ENCODE measurements at regions not wholly inside any gene's neighbourhood (a gene's known extent, or its start where the extent isn't known, plus 50 kb on each side); places are given as distances from the start of the nearest gene placed in this dataset.

DNA sequence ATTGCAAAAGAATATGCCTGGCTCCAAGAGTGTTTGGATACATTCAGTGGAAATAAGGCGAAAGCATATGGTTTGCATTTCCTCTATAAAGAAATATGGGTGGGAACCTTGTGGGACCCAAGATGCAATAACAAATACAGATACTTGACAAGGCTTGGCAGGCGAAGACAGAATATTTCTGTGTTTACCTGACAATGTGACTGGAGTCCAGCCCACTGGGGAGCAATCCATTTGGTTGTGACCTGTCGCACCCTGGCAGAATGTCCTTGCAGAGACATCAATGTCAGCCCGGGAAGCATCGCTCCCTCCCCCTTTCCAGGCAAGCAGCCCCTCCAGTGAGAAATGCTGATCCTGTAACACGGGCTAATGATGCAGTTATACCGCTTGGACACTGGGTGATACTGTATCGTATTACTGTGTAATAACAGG, 296.6 kb downstream of the MAF start:
- peak; percentile 33 for DNase-seq (ENCODE audit: extremely low spot score)
- ChIA-PET POLR2A (no interaction called here), CTCF (no interaction called here)

GRCh38 chr16:79303206-79303605, 297.3 kb downstream of the MAF start:
- CTCF ChIA-PET, result interaction anchor here (0.6 kb wide), 1 partner anchor 601 kb away, joined by 7 read pairs; no protein-coding TSS in a partner anchor
- TF ChIP-seq L3MBTL2 (conservative IDR thresholded peaks at IDR 0.05) (no peak), FOXA1 (IDR thresholded peaks at IDR 0.05) (no peak), ZNF384 (IDR thresholded peaks at IDR 0.05) (no peak), HDGF (IDR thresholded peaks at IDR 0.05; ENCODE audit: borderline replicate concordance) (no peak), SP1 (IDR thresholded peaks at IDR 0.05) (no peak), LEF1 (IDR thresholded peaks at IDR 0.05; ENCODE audit: borderline replicate concordance) (no peak), PKNOX1 (IDR thresholded peaks at IDR 0.05) (no peak), ELF4 (IDR thresholded peaks at IDR 0.05) (no peak), ARNT (IDR thresholded peaks at IDR 0.05) (no peak), CTBP1 (IDR thresholded peaks at IDR 0.05; ENCODE audit: borderline replicate concordance) (no peak), SUZ12 (IDR thresholded peaks at IDR 0.05) (no peak), FOXM1 (IDR thresholded peaks at IDR 0.05; ENCODE audit: borderline replicate concordance) (no peak), BHLHE40 (IDR thresholded peaks at IDR 0.05; ENCODE audit: borderline replicate concordance) (no peak), NFRKB (IDR thresholded peaks at IDR 0.05) (no peak), TARDBP (IDR thresholded peaks at IDR 0.05) (no peak), FOXK2 (IDR thresholded peaks at IDR 0.05) (no peak)
- POLR2A ChIA-PET, result no interaction called here
- no peak for DNase-seq (ENCODE audit: extremely low spot score)

More for the DNA sequence above, 296.6 kb downstream of the MAF start:
- TF ChIP-seq TARDBP (IDR thresholded peaks at IDR 0.05), result no peak
- TF ChIP-seq NFRKB (IDR thresholded peaks at IDR 0.05), result no peak
- no peak for TF ChIP-seq FOXA1 (IDR thresholded peaks at IDR 0.05)
- no peak for TF ChIP-seq FOXM1 (IDR thresholded peaks at IDR 0.05; ENCODE audit: borderline replicate concordance)
- TF ChIP-seq BHLHE40 (IDR thresholded peaks at IDR 0.05; ENCODE audit: borderline replicate concordance), result no peak
- TF ChIP-seq L3MBTL2 (conservative IDR thresholded peaks at IDR 0.05), result no peak
- no peak for TF ChIP-seq ARNT (IDR thresholded peaks at IDR 0.05)
- no peak for TF ChIP-seq SUZ12 (IDR thresholded peaks at IDR 0.05)
- TF ChIP-seq FOXK2 (IDR thresholded peaks at IDR 0.05), result no peak

DNA sequence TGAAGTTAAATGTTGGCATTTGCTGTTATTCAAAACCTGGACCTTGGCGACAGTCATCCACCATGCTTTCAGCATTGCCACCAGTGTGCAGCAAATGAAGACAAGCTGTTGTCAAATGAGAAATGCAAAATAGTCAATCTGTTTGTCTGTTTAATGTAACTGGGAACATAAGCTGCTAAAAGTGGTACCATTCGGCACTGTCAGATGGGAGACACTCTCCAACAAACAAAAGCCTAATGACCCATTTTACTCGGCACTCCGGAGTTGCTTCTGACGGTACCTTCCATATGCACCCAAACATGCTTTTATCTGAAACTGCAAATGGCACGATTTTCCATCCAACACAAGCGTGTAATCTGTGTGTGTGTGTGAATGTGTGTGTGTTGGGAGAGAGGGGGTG, 297.8 kb downstream of the MAF start:
- CTCF ChIA-PET, result interaction anchor here (0.6 kb wide), 1 partner anchor 600 kb away, joined by 7 read pairs; no protein-coding TSS in a partner anchor
- TF ChIP-seq CTBP1 (IDR thresholded peaks at IDR 0.05; ENCODE audit: borderline replicate concordance), result no peak
- TF ChIP-seq SUZ12 (IDR thresholded peaks at IDR 0.05), result no peak
- no peak for TF ChIP-seq SP1 (IDR thresholded peaks at IDR 0.05)
- no peak for TF ChIP-seq FOXK2 (IDR thresholded peaks at IDR 0.05)
- TF ChIP-seq L3MBTL2 (conservative IDR thresholded peaks at IDR 0.05), result no peak
- TF ChIP-seq FOXM1 (IDR thresholded peaks at IDR 0.05; ENCODE audit: borderline replicate concordance), result no peak
- TF ChIP-seq LEF1 (IDR thresholded peaks at IDR 0.05; ENCODE audit: borderline replicate concordance), result no peak
- TF ChIP-seq BHLHE40 (IDR thresholded peaks at IDR 0.05; ENCODE audit: borderline replicate concordance), result no peak
- no peak for TF ChIP-seq PKNOX1 (IDR thresholded peaks at IDR 0.05)
- TF ChIP-seq NFRKB (IDR thresholded peaks at IDR 0.05), result no peak
- no peak for TF ChIP-seq HDGF (IDR thresholded peaks at IDR 0.05; ENCODE audit: borderline replicate concordance)
- TF ChIP-seq FOXA1 (IDR thresholded peaks at IDR 0.05), result no peak
- no peak for TF ChIP-seq ARNT (IDR thresholded peaks at IDR 0.05)
- TF ChIP-seq TARDBP (IDR thresholded peaks at IDR 0.05), result no peak
- TF ChIP-seq ZNF384 (IDR thresholded peaks at IDR 0.05), result no peak
- TF ChIP-seq ELF4 (IDR thresholded peaks at IDR 0.05), result no peak
- DNase-seq (ENCODE audit: extremely low spot score), result no peak
- POLR2A ChIA-PET, result no interaction called here

DNA sequence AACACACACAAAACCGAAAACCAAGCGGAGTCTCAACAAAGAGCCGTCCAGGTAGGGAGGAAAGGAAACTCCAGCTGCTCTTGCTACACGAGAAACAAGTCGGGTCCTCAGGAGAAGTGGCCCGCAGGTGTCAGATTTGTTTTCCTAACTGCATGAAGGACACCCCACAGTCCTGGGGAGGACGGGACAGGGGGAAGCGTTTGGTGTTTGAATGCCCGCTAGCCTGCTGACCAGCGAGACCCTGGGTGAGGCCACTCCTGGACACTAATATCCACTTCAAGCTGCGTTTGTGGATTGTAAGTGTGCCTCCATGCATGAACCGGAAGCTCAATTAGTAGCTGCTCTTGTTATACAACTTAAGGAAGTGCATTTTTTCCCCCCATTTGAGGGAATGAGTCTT, 299.5 kb downstream of the MAF start:
- DNase-seq (ENCODE audit: extremely low spot score), result no peak
- POLR2A ChIA-PET, result no interaction called here
- no peak for TF ChIP-seq ARNT (IDR thresholded peaks at IDR 0.05)
- TF ChIP-seq HDGF (IDR thresholded peaks at IDR 0.05; ENCODE audit: borderline replicate concordance), result no peak
- TF ChIP-seq FOXK2 (IDR thresholded peaks at IDR 0.05), result no peak
- TF ChIP-seq FOXA1 (IDR thresholded peaks at IDR 0.05), result no peak
- TF ChIP-seq L3MBTL2 (conservative IDR thresholded peaks at IDR 0.05), result no peak
- no peak for TF ChIP-seq ELF4 (IDR thresholded peaks at IDR 0.05)
- no peak for TF ChIP-seq SP1 (IDR thresholded peaks at IDR 0.05)
- TF ChIP-seq FOXM1 (IDR thresholded peaks at IDR 0.05; ENCODE audit: borderline replicate concordance), result no peak
- TF ChIP-seq NFRKB (IDR thresholded peaks at IDR 0.05), result no peak
- no peak for TF ChIP-seq TARDBP (IDR thresholded peaks at IDR 0.05)
- TF ChIP-seq CTBP1 (IDR thresholded peaks at IDR 0.05; ENCODE audit: borderline replicate concordance), result no peak
- TF ChIP-seq ZNF384 (IDR thresholded peaks at IDR 0.05), result no peak
- TF ChIP-seq PKNOX1 (IDR thresholded peaks at IDR 0.05), result no peak
- TF ChIP-seq SUZ12 (IDR thresholded peaks at IDR 0.05), result no peak
- TF ChIP-seq BHLHE40 (IDR thresholded peaks at IDR 0.05; ENCODE audit: borderline replicate concordance), result no peak
- no peak for TF ChIP-seq LEF1 (IDR thresholded peaks at IDR 0.05; ENCODE audit: borderline replicate concordance)
- CTCF ChIA-PET, result no interaction called here

DNA sequence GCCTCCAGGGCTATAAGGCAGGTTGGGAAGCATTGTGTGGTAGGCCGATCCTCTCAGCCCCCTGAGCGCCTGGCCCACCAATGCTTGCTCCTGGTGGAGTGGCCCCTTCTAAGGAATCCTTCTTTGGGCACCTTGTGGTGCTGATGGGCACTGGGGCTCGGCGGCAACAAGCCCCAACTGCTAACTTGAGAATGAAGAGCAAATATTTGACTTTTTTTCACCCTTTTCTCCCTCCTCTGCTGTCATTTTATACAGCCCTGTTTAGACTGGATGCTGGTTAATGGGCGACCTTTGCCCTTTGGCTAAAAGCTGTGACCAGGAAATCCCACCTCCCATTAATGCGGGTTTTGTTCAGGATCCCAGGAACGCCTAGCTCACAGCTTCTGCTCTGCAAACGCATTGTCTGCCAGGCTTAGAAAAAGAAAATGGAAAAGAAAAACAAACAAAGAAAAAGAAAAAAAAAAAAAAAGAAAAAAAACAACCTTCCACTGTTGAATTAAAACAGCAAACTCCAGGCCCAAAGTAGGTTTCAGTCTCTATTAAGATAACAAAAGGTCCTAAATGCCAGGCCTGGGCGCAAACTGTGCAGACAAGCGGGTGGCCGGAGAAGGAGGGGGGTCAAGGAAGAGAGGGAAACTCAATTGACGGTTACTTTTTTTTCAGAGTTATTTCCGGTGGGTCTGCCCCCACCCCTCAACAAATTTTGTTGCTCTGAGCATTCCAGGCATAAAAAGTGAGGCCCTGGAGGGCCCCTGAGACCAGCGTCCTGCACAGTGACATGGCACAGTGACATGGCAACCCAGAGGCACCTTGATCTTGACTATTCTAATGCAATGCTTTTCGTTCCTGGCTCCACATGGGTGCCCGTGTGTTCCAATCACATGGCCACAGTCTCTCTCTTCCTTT, 301.4 kb downstream of the MAF start:
- ChIA-PET POLR2A (no interaction called here), CTCF (interaction anchor here (0.5 kb wide), 1 partner anchor 44 kb away, joined by 3 read pairs; no protein-coding TSS in a partner anchor)
- TF ChIP-seq BHLHE40 (IDR thresholded peaks at IDR 0.05; ENCODE audit: borderline replicate concordance) (no peak), SUZ12 (IDR thresholded peaks at IDR 0.05) (no peak), FOXK2 (IDR thresholded peaks at IDR 0.05) (no peak), HDGF (IDR thresholded peaks at IDR 0.05; ENCODE audit: borderline replicate concordance) (no peak), TARDBP (IDR thresholded peaks at IDR 0.05) (no peak)
- no peak for DNase-seq (ENCODE audit: extremely low spot score)

Measured in HEK293T (cell line).